VCaP (cell line): ENCODE measurements at regions not wholly inside any gene's neighbourhood (a gene's known extent, or its start where the extent isn't known, plus 50 kb on each side); places are given as distances from the start of the nearest gene placed in this dataset.
A peak's percentile ranks its signal among the peaks of the same experiment; 100 is the strongest.

Experiments
- H3K27ac ChIP-seq: fragments of 450-650 bp; 2 replicates; pipeline ENCODE4 v1.5.1; 2017
- TF ChIP-seq, protein P1 (sequence below): fragments of 450-650 bp; conservative IDR thresholded peaks from 2 replicates; pipeline ENCODE4 v1.5.1; 2017; ENCODE audit warnings: mild to moderate bottlenecking, moderate library complexity

DNA sequence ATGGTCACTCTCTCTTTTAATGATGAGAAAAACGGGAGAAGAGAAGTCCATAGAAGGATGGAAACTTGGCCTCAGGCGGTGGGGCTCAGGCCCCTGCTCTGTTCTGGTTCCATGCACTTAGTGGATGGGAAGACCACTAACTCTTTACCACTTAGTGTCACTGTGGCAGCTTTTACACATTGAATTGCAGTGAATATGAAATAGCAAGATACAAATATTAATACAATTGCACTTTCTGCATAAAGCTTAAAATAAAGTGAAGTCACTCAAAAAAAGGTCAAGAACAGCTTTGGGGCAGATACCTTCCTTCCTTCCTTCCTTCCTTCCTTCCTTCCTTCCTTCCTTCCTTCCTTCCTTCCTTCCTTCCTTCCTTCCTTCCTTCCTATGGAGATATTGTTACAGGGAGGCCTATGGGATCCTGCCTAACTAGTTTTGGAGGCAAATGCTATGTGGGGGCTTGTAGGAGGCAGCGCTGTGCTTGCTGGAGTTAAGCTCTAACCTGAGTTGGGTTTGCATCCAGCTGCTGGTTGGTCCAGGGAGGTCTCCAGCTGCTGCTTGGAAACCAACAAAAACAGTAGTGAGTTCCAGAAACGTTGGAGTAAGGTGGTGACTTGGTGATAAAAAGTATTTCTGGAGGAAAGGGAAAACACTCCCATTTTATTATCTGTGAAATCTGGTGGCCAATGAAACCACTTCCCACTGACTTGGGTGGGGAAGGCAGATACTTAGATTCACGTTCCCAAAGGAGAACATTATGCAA is 62.3 kb upstream of the NKX2-2 start:
- TF ChIP-seq, protein P1, sequence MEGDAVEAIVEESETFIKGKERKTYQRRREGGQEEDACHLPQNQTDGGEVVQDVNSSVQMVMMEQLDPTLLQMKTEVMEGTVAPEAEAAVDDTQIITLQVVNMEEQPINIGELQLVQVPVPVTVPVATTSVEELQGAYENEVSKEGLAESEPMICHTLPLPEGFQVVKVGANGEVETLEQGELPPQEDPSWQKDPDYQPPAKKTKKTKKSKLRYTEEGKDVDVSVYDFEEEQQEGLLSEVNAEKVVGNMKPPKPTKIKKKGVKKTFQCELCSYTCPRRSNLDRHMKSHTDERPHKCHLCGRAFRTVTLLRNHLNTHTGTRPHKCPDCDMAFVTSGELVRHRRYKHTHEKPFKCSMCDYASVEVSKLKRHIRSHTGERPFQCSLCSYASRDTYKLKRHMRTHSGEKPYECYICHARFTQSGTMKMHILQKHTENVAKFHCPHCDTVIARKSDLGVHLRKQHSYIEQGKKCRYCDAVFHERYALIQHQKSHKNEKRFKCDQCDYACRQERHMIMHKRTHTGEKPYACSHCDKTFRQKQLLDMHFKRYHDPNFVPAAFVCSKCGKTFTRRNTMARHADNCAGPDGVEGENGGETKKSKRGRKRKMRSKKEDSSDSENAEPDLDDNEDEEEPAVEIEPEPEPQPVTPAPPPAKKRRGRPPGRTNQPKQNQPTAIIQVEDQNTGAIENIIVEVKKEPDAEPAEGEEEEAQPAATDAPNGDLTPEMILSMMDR: no peak
- no peak overlapping the region for H3K27ac ChIP-seq

DNA sequence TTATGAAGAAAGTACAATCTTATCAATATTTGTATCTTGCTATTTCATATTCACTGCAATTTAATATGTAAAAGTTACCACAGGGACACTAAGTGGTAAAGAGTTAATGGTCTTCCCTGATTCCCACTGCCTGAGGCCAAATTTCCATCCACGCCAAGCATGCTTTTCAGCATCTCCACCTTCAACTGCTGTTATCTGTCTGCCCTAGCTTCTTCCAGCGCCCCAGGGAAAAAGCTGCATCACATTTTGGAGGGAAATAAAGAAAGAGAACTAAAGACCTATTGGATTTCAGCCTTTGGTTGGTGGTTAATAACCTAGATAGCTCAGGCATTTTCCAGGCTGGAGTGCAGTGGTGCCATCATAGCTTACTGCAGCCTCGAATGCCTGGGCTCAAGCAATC is 61.3 kb upstream of the NKX2-2 start:
- TF ChIP-seq, protein P1: no peak

DNA sequence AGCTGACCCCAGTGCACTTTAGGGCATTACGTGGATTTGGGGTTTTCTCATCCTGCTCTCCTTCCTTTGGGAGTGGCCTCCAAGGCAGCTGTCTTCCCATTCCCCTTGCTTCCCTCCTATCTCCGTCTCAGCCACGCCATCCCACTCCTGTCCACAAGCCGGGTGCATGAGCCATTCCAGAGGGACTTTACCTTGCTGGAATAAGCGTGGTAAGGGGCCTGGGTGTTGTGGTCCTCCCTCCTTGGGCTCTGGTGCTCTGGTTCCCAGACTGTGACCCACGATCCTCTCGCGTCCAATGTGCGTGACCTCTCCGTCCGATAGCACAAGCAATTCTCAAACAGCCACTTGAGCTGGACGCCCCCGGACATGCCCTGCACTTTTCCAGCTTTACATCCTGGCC is 60.6 kb upstream of the NKX2-2 start:
- no peak overlapping the region for H3K27ac ChIP-seq
- TF ChIP-seq, protein P1: no peak

More for the DNA sequence above, 61.3 kb upstream of the NKX2-2 start:
- H3K27ac ChIP-seq: no peak overlapping the region

DNA sequence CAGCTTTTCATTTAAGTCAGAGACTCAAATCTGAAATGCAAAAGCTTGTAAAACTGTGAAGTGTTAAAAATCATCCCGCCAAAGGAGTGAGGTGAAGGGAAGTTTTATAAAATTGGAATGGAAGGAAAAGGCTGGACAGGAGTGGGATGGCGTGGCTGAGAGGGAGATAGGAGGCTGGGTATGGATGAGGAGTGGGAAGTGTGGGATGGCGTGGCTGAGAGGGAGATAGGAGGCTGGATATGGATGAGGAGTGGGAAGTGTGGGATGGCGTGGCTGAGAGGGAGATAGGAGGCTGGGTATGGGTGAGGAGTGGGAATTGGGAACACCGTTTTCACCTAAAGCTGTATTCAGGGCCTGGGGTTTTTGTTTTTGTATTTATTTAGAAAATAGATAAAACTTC is 59.4 kb upstream of the NKX2-2 start:
- TF ChIP-seq, protein P1: no peak
- no peak overlapping the region for H3K27ac ChIP-seq

DNA sequence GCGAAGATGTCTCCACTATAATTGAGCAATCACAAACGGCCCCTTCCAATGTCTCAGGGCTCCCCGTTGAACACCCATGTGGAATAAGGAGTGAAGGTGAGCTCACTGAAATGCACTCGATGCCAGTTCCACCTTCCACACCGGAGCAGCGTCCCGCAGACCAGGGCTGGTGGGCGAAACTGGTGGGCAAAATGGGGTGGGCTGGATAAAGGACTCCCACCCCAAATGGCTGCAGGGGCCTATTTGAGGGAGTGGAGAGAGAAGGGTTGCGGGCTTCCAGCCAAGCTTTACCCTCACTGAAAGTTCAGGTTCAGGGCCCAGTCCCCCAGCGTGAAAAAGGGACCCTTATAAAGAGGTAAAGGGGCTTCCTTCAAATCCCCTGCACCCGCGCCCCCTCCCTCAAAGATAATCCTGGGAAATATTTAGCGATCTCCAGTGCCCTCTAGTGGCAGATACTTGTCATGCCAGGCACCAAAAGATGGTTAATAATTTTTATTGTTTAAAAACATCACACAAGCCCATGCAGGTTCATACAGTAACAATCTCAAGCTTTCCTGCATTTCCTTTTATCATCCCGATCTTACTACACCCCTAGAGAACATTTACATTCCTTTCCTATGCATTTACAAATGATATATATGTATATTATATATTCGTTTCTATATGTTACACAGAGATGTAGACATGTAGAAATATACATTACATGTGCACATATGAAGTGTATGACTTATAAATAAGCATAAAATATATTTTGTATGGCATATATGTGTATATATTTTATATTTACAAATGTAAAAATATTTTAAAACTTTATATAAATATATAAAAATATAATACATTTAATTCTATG is 58.2 kb upstream of the NKX2-2 start:
- H3K27ac ChIP-seq: peak overlapping the region; percentile 22; the same call in 1 of the 2 replicates
- TF ChIP-seq, protein P1: peak; percentile 94

DNA sequence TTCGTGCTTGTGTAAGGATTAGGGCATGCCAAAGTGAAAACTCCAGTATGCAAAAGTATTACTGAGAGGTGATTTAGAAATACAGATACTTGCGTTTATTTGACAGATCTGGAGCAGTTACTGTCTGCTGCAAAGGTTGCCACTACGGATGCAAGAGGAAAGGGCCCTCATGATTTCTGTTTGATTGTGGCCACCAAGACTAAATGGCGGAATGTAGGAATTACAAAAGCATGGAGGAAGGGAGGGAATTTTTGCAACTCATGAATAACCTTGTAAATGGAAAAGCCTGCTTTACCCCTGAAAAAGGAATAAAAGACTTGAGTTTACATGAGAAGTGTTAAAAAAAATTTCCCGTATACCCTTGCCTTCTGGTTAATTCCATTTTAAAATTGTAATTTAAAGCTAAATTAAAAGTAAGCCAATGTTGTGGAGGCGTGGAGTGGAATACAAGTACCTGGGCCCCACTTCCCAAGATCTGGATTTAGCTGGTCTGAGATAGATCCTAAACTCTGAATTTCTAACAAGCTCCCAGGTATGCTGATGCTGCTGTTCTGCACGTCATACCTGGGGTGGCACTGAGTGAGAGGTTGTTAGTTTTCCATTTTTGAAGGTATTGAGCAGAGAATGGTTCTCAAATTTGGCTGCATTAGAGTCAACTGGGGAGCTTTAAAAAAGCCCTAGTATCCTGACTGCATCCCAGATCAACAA is 56.6 kb upstream of the NKX2-2 start:
- H3K27ac ChIP-seq: no peak overlapping the region
- TF ChIP-seq, protein P1: no peak

DNA sequence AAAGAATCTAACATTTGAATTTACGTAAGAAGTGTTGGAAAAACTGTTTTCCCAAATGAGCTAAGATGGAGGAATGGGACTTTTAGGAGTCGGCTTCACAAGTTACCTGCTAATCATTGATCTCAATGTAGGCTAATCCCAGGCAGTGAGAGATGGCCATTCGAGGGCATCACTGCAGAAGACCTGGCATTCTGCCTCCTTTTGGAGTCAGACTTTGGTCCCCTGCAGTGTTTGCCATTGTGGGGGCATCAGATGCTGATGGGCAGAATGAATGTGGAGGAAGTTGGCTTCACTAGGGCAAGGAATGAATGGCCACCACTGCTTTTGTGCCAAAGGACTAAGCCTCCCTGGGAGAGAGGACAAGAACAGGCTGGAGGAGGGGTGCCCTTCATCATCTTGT is 55.7 kb upstream of the NKX2-2 start:
- peak overlapping the region; percentile 76 for H3K27ac ChIP-seq

More for the DNA sequence above, 55.7 kb upstream of the NKX2-2 start:
- TF ChIP-seq, protein P1: no peak
